Neural cell (in vitro differentiated cells): ENCODE measurements at regions not wholly inside any gene's neighbourhood (a gene's known extent, or its start where the extent isn't known, plus 50 kb on each side); places are given as distances from the start of the nearest gene placed in this dataset.
"Not testable (repeated sequence)": the region's sequence is repeated elsewhere in the genome, so short reads cannot be mapped to it uniquely, and the experiment has no call there.

Experiments used
- H2AFZ ChIP-seq: fragments of 200-600, 300-800 bp; sonication (generic), shearing (Covaris generic); 2 replicates; pipeline ENCODE4 v1.6.0; 2014; ENCODE audit warnings: low read depth, mild to moderate bottlenecking, antibody characterized with exemption, low read length, moderate library complexity
- H3F3A ChIP-seq: fragments of 200-600 bp; shearing (Covaris generic); 2 replicates; pipeline ENCODE4 v1.6.1; 2016; ENCODE audit warnings: mild to moderate bottlenecking, moderate library complexity, mixed read lengths, antibody characterized with exemption, low read length; ENCODE audit not compliant: insufficient read depth, poor library complexity, severe bottlenecking
- H3K27ac ChIP-seq: fragments of 200-600, 300-800 bp; sonication (generic), shearing (Covaris generic); 2 replicates; pipeline ENCODE4 v1.5.1; 2014; ENCODE audit warnings: mild to moderate bottlenecking, low read length, moderate library complexity
- H3K27me3 ChIP-seq: fragments of 300-800, 200-600 bp; sonication (generic), shearing (Covaris generic); 2 replicates; pipeline ENCODE4 v1.6.0; 2014; ENCODE audit warnings: mild to moderate bottlenecking, low read depth, low read length, moderate library complexity; ENCODE audit not compliant: insufficient read depth
- H3K36me3 ChIP-seq: fragments of 300-800, 200-600 bp; sonication (generic), shearing (Covaris generic); 2 replicates; pipeline ENCODE4 v1.5.1; 2014; ENCODE audit warnings: mild to moderate bottlenecking, antibody characterized with exemption, low read length, moderate library complexity; ENCODE audit not compliant: insufficient read depth
- H3K4me2 ChIP-seq: fragments of 300-800, 200-600 bp; sonication (generic), shearing (Covaris generic); 2 replicates; pipeline ENCODE4 v1.6.0; 2014; ENCODE audit warnings: mild to moderate bottlenecking, low read length
- H3K4me3 ChIP-seq: fragments of 300-800, 200-600 bp; sonication (generic), shearing (Covaris generic); 2 replicates; pipeline ENCODE4 v1.5.1; 2014; ENCODE audit warnings: mild to moderate bottlenecking, low read length, moderate library complexity
- H3K79me2 ChIP-seq: fragments of 200-600 bp; shearing (Covaris generic); replicated peaks from 2 replicates; pipeline ENCODE4 v1.6.0; 2014; ENCODE audit warnings: mild to moderate bottlenecking, low read length, moderate library complexity; ENCODE audit not compliant: insufficient read depth
- H3K9ac ChIP-seq: fragments of 300-800, 200-600 bp; sonication (generic), shearing (Covaris generic); 2 replicates; pipeline ENCODE4 v1.6.1; 2016; ENCODE audit warnings: mild to moderate bottlenecking, low read length, mixed read lengths
- H3K9me2 ChIP-seq: fragments of 200-600 bp; shearing (Covaris generic); 2 replicates; pipeline ENCODE4 v1.6.1; 2016; ENCODE audit warnings: mild to moderate bottlenecking, low read length, mixed read lengths; ENCODE audit not compliant: insufficient read depth
- H3K9me3 ChIP-seq: fragments of 200-600, 300-800 bp; sonication (generic), shearing (Covaris generic); 2 replicates; pipeline ENCODE4 v1.6.1; 2016; ENCODE audit warnings: mild to moderate bottlenecking, mixed run types, low read length, moderate library complexity, mixed read lengths
- H4K20me1 ChIP-seq: fragments of 200-600 bp; shearing (Covaris generic); 2 replicates; pipeline ENCODE4 v1.6.1; 2016; ENCODE audit warnings: mild to moderate bottlenecking, mixed run types; ENCODE audit not compliant: insufficient read depth
- CTCF ChIP-seq: fragments of 450-650 bp; IDR thresholded peaks from 2 replicates; pipeline ENCODE4 v1.5.1; 2014; ENCODE audit warnings: antibody characterized with exemption, mild to moderate bottlenecking, moderate library complexity; ENCODE audit not compliant: poor library complexity, severe bottlenecking
- EP300 ChIP-seq: fragments of 450-650 bp; conservative IDR thresholded peaks from 2 replicates; pipeline ENCODE4 v1.6.1; 2014; ENCODE audit warnings: antibody characterized with exemption, mild to moderate bottlenecking, moderate library complexity; ENCODE audit not compliant: poor library complexity, severe bottlenecking
- EZH2 ChIP-seq: fragments of 200-600, 300-800 bp; shearing (Covaris generic), sonication (generic); IDR thresholded peaks from 2 replicates; pipeline ENCODE4 v1.6.1; 2014; ENCODE audit warnings: antibody characterized with exemption, low read length, borderline replicate concordance, mild to moderate bottlenecking; ENCODE audit not compliant: insufficient read depth, poor library complexity, severe bottlenecking
- MXI1 ChIP-seq: fragments of 450-650 bp; conservative IDR thresholded peaks from 2 replicates; pipeline ENCODE4 v1.6.1; 2014; ENCODE audit warnings: antibody characterized with exemption, mild to moderate bottlenecking; ENCODE audit not compliant: poor library complexity, severe bottlenecking
- POLR2AphosphoS5 ChIP-seq: IDR thresholded peaks from 2 replicates; pipeline ENCODE4 v1.6.1; 2012
- RAD21 ChIP-seq: fragments of 450-650 bp; conservative IDR thresholded peaks from 2 replicates; pipeline ENCODE4 v1.6.1; 2014; ENCODE audit warnings: antibody characterized with exemption, mild to moderate bottlenecking, moderate library complexity
- REST ChIP-seq: IDR thresholded peaks from 2 replicates; pipeline ENCODE4 v1.6.1; 2012; ENCODE audit warnings: borderline replicate concordance
- SMC3 ChIP-seq: fragments of 450-650 bp; conservative IDR thresholded peaks from 2 replicates; pipeline ENCODE4 v1.6.1; 2014; ENCODE audit warnings: antibody characterized with exemption, mild to moderate bottlenecking, moderate library complexity; ENCODE audit not compliant: poor library complexity
- TAF1 ChIP-seq: IDR thresholded peaks from 2 replicates; pipeline ENCODE4 v1.6.1; 2012; ENCODE audit warnings: low read depth

- no peak overlapping the region for H3K4me2 ChIP-seq
- H3K9ac ChIP-seq: no peak overlapping the region
- no peaks in the 10 kb centered on the region for H4K20me1 ChIP-seq
- no peaks in the 10 kb centered on the region for H3K9me2 ChIP-seq
- no peak overlapping the region for H3K27ac ChIP-seq
- no peaks in the 10 kb centered on the region for H3K79me2 ChIP-seq
- H2AFZ ChIP-seq: no peak overlapping the region
- TF ChIP-seq CTCF: no peak
- no peak for TF ChIP-seq EZH2
- no peak for TF ChIP-seq POLR2AphosphoS5
- no peak for TF ChIP-seq TAF1
- TF ChIP-seq RAD21: no peak
- TF ChIP-seq REST: no peak
- no peak for TF ChIP-seq SMC3
- no peak for TF ChIP-seq MXI1
- no peak for TF ChIP-seq EP300
- no peaks in the 10 kb centered on the region for H3F3A ChIP-seq
- no peaks in the 10 kb centered on the region for H3K9me3 ChIP-seq
- H3K36me3 ChIP-seq: no peaks in the 10 kb centered on the region
- no peak overlapping the region for H3K4me3 ChIP-seq
- no peaks in the 10 kb centered on the region for H3K27me3 ChIP-seq
Observed at GRCh38 chr7:39847227-39847626, 102.8 kb upstream of the CDK13 start.

- Histone ChIP-seq H4K20me1 (no peaks in the 10 kb centered on the region), H3K9me3 (no peaks in the 10 kb centered on the region), H3K9ac (no peak overlapping the region), H3K27me3 (no peaks in the 10 kb centered on the region), H3K36me3 (no peaks in the 10 kb centered on the region), H3K27ac (no peak overlapping the region), H3F3A (no peaks in the 10 kb centered on the region), H3K9me2 (no peaks in the 10 kb centered on the region), H3K4me3 (no peak overlapping the region), H2AFZ (no peak overlapping the region), H3K79me2 (no peaks in the 10 kb centered on the region), H3K4me2 (no peak overlapping the region)
- TF ChIP-seq CTCF: no peak
- no peak for TF ChIP-seq RAD21
- no peak for TF ChIP-seq TAF1
Observed at GRCh38 chr7:39851466-39852045, 98.5 kb upstream of the CDK13 start.

GRCh38 chr7:39854616-39855324, 95.3 kb upstream of the CDK13 start:
- H3K9me3 ChIP-seq, H3K36me3 ChIP-seq, H3K9me2 ChIP-seq, H3K9ac ChIP-seq, H3F3A ChIP-seq, H3K27ac ChIP-seq, H4K20me1 ChIP-seq, H3K4me2 ChIP-seq, H3K27me3 ChIP-seq, H3K79me2 ChIP-seq, H3K4me3 ChIP-seq, H2AFZ ChIP-seq: not testable (repeated sequence)
